OCI-LY3 (cell line): ENCODE measurements at regions not wholly inside any gene's neighbourhood (a gene's known extent, or its start where the extent isn't known, plus 50 kb on each side); places are given as distances from the start of the nearest gene placed in this dataset.

Source experiments
- CTCF ChIP-seq: fragments of 200-600, 300-600 bp; sonication (generic); IDR thresholded peaks from 2 replicates; pipeline ENCODE4 v1.5.1; 2014; ENCODE audit warnings: antibody characterized with exemption, low read length, low read depth
- EZH2phosphoT487 ChIP-seq: fragments of 200-600 bp; shearing (Covaris generic); IDR thresholded peaks from 2 replicates; pipeline ENCODE4 v1.6.1; 2018; ENCODE audit warnings: antibody characterized with exemption, mixed run types, low read depth

DNA sequence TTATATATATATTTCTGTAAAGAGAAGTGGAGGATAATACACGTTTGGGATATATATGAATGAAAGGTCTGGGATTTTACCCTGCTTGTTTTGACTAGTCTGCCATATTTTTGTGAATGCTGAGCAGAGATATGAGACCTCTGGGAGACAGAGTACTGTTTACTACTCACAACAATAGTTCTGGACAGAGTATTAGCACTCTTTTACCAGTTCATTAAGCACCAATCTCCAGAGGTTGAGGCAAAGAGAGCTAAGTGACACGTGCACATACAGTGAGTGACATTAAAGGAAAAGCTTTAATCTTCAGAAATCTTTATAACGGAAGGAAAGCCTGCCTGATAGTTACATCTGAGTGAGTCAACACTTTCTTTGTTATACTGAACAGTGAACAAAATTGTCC lies 1452.7 kb upstream of the TENM3 start:
- TF ChIP-seq CTCF (no peak), EZH2phosphoT487 (no peak)
